GM12878 (cell line): ENCODE measurements at regions not wholly inside any gene's neighbourhood (a gene's known extent, or its start where the extent isn't known, plus 50 kb on each side); places are given as distances from the start of the nearest gene placed in this dataset.

Experiments used
- EZH2 ChIP-seq: IDR thresholded peaks from 2 replicates; pipeline ENCODE4 v1.6.1; 2012; ENCODE audit warnings: low read depth, mild to moderate bottlenecking, control low read depth, inconsistent platforms, low read length, borderline replicate concordance; ENCODE audit not compliant: control insufficient read depth
- POLR2A ChIP-seq: IDR thresholded peaks from 2 replicates; pipeline ENCODE4 v1.6.1; 2011; ENCODE audit warnings: low read depth, mild to moderate bottlenecking, low read length

- no peak for TF ChIP-seq EZH2
- TF ChIP-seq POLR2A: no peak
Measured at GRCh38 chr7:1343551-1343950, 110.9 kb downstream of the UNCX start.
